HFF-Myc (cell line): ENCODE measurements at regions not wholly inside any gene's neighbourhood (a gene's known extent, or its start where the extent isn't known, plus 50 kb on each side); places are given as distances from the start of the nearest gene placed in this dataset.
"Not testable (repeated sequence)": the region's sequence is repeated elsewhere in the genome, so short reads cannot be mapped to it uniquely, and the experiment has no call there.

ENCODE experiments used
- DNase-seq: peaks from one replicate; pipeline ENCODE4 v3.0.0-alpha.2; 2011; ENCODE audit warnings: low read depth; ENCODE audit errors: extremely low read depth
- H3K4me3 ChIP-seq: replicated peaks from 2 replicates; pipeline ENCODE4 v1.5.1; 2011; ENCODE audit warnings: low read depth, mild to moderate bottlenecking, control low read depth, low read length
- TF ChIP-seq, protein P1 (sequence below): IDR thresholded peaks from 2 replicates; pipeline ENCODE4 v1.5.1; 2012; ENCODE audit warnings: mild to moderate bottlenecking, low read depth, low read length, control low read depth; ENCODE audit errors: missing control alignments

DNA sequence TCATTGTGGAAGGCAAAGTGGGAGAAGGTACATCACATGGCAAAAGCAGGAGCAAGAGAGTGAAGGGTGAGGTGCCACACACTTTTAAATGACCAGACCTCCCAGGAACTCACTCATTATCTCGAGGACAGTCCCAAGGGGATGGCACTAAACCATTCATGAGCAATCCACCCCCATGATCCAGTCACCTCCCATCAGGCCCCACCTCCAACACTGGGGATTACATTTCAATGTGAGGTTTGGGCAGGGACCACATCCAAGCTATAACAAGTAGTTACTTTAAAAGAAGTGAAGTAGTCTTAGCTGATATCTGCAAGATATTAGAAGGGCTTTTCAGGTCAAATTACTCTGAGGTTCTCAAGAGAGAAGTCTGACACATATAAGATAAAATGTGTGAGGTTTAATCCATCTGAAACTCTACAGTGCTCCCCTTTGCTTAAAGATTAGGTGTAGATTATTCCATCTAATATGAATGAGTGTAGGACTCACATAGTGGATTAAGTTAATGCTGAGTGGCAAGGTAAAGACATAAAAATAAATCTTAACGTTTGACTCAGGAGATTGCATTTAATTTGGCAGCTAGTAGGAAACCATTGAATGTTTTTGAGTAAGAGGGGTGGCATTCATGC, 130.8 kb downstream of the TMX1 start:
- TF ChIP-seq, protein P1, sequence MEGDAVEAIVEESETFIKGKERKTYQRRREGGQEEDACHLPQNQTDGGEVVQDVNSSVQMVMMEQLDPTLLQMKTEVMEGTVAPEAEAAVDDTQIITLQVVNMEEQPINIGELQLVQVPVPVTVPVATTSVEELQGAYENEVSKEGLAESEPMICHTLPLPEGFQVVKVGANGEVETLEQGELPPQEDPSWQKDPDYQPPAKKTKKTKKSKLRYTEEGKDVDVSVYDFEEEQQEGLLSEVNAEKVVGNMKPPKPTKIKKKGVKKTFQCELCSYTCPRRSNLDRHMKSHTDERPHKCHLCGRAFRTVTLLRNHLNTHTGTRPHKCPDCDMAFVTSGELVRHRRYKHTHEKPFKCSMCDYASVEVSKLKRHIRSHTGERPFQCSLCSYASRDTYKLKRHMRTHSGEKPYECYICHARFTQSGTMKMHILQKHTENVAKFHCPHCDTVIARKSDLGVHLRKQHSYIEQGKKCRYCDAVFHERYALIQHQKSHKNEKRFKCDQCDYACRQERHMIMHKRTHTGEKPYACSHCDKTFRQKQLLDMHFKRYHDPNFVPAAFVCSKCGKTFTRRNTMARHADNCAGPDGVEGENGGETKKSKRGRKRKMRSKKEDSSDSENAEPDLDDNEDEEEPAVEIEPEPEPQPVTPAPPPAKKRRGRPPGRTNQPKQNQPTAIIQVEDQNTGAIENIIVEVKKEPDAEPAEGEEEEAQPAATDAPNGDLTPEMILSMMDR: no peak
- H3K4me3 ChIP-seq: no peak overlapping the region
- no peak for DNase-seq

DNA sequence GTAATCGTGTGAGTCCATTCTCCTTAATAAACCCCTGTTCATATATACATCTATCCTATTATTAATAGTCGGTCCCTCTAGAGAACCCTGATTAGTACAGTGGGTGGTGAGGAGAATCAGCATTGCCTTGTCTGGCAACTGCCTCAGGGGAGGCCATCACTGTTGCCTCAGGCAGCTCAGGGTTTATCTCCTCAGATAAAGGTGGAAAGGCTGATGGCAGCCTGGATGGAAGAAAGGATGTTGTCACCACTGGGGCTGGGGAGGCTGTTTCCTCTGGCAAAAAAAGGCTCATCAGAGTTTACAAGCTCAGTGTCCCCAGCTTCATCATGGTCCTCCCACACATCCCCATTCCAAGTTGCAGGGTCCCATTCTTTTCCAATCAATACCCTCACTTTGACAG, 137.1 kb downstream of the TMX1 start:
- H3K4me3 ChIP-seq, DNase-seq: not testable (repeated sequence)

DNA sequence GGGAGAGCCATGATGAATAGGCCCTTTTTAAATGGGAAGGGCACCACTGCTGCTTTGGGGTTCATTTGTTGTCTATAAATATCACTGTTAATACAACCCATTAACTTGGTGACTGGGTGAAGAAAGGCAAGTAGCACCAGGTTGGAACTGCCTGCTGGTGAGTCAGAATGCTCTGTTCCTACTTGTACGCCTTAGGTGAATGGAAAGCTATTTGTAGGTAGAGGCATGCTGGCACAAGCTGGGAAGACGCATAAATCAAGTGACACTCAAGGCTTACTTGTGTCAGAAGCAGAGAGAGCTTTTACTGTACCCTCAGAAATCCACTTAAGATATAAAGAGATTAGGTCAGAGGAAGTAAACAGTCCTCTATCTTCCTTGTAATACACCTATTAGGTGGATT, 142.5 kb downstream of the TMX1 start:
- TF ChIP-seq, protein P1: no peak
- no peak overlapping the region for H3K4me3 ChIP-seq
- no peak for DNase-seq

DNA sequence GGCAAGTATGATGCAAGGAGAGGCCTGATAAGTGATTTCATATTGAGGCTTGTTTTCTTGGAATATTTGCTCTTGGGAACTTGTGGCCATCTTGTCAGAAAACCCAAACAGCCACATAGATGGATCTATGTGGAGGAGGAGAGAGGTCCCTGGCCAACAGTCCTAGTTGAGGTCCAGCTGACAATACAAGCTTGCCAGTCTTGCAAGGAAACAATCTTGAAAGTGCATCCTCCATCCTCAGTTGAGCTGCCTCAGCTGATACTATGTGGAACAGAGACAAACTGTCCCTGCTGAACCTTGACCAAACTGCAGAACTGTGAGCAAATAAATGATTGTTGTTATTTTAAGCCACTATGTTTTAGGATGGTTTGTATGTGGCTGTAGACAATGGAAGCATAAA, 146.4 kb downstream of the TMX1 start:
- TF ChIP-seq, protein P1: no peak
- no peak overlapping the region for H3K4me3 ChIP-seq
- no peak for DNase-seq

DNA sequence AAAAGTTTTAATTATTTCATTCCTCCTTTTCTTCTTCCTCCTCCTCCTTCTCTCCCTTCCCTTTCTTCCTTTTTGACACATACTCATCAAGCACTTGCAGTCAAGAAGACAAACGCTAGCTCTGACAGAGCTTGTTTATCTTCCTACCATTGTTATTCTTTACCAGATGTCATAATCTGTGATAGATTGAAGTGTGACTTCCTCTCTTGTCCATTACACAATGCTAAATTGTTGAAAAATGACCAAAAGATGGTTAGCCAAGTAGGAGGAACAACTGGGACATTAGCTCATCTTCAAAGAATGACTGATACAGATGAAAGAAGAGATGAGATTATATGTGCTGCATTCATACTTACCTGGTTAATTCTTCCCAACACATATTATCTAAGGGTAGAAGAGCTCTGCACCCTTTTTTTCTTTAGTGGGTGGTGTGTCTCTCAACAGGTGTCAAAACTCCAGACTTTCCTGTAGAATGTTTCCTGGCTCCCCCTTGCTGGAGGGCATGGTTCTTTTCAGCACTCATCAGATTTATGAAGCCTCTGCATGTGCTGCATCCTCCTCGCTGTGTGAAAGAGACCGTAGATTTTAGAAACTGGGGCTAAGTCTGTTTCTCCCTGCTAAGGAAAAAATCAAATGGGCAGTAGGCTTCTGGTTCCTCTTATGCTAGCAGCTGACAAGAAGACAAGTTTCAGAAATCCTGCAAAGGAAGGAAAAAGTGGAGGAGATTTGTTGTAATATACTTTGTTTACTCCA, 147.1 kb downstream of the TMX1 start:
- no peak overlapping the region for H3K4me3 ChIP-seq
- no peak for DNase-seq
- TF ChIP-seq, protein P1: no peak

DNA sequence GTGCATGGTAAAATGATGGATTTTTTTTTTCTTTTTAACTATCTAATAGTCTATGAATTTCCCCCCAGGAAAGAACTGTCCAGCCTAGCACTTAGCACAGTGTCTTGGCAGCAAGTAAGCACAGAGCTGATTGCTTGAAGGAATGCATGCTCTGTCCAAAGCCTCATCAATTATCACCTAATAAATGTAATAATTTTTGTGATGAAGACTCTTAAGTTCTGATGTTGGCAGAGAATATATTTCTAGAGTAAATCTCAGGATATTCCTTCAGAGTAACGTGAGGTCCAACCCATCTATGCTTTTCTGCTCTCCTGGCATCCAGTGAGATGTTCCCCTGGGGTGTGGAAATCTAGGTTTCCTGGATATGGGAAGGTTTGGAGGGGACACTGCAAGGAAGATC, 152.4 kb downstream of the TMX1 start:
- no peak for DNase-seq
- TF ChIP-seq, protein P1: no peak
- H3K4me3 ChIP-seq: no peak overlapping the region

DNA sequence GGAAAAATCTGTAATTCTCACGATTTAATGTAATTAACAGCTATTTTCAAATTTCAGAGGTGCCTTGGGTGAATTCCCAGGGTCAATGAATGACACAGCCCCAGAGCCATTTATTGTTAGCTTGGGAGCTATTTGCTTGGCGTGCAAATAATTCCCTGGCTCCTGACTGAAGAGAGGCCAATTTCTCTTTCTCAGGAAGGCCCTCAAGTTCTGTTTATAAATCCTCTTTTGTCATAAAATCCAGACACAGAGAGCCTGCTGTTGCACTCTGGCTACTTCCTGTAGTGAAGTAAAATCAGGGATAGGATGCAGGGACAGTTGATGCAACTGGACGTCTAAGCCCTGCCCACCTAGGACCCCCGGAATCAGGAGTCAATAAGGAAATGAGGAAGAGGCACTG, 154.3 kb downstream of the TMX1 start:
- peak; percentile 36 for DNase-seq
- H3K4me3 ChIP-seq: no peak overlapping the region
- TF ChIP-seq, protein P1: no peak
